Panc1 (cell line): ENCODE measurements at regions not wholly inside any gene's neighbourhood (a gene's known extent, or its start where the extent isn't known, plus 50 kb on each side); places are given as distances from the start of the nearest gene placed in this dataset.

Experiments used
- ATAC-seq: fragments of 200-7000 bp; cut with Tn5 transposase; 2 replicates; pipeline ENCODE4 v1.9.1; 2020; ENCODE audit warnings: mild to moderate bottlenecking, moderate library complexity
- BruUV-seq: library from RNA; stranded (reverse); fragments of 400-500 nt; replicated peaks from 2 replicates; lab custom pipeline; 2021; lab: Mats Ljungman, UMichigan
- CTCF ChIA-PET: fragments of 300-600 bp; sonication (Branson Sonifier 250); formaldehyde crosslinking; loops from one replicate; lab custom pipeline; 2022; ENCODE audit warnings: antibody characterized with exemption; lab: Charles Lee
- POLR2A ChIA-PET: fragments of 300-600 bp; sonication (Branson Sonifier 250); formaldehyde crosslinking; loops from one replicate; lab custom pipeline; 2022; ENCODE audit warnings: antibody characterized with exemption; lab: Charles Lee
- DNase-seq: peaks from one replicate; pipeline ENCODE4 v3.0.0-alpha.2; 2010; ENCODE audit warnings: low read depth, low spot score
- H3K27ac ChIP-seq: 2 replicates; pipeline ENCODE4 v1.5.1; 2011; ENCODE audit warnings: mild to moderate bottlenecking, low read length, inconsistent platforms
- H3K27me3 ChIP-seq: fragments of 200-500 bp; sonication (Bioruptor generic); 2 replicates; pipeline ENCODE4 v1.6.0; 2014; ENCODE audit warnings: low read length, inconsistent platforms; ENCODE audit not compliant: control insufficient read depth, insufficient read depth
- H3K36me3 ChIP-seq: fragments of 200-500 bp; sonication (Bioruptor generic); 2 replicates; pipeline ENCODE4 v1.5.1; 2014; ENCODE audit warnings: inconsistent platforms, mild to moderate bottlenecking, low read length, moderate library complexity; ENCODE audit not compliant: control insufficient read depth, insufficient read depth
- H3K4me1 ChIP-seq: 2 replicates; pipeline ENCODE4 v1.5.1; 2011; ENCODE audit warnings: inconsistent platforms, mild to moderate bottlenecking, low read length, moderate library complexity; ENCODE audit not compliant: control insufficient read depth, insufficient read depth
- H3K4me3 ChIP-seq, 2 experiments: 2 replicates each; pipeline ENCODE4 v1.5.1; 2011 to 2012; ENCODE audit warnings: low read depth in 2 of 2, low read length in 2 of 2, mild to moderate bottlenecking in 2 of 2, inconsistent platforms in 1 of 2, moderate library complexity in 1 of 2
- H3K9me3 ChIP-seq: fragments of 200-500 bp; sonication (Bioruptor generic); 2 replicates; pipeline ENCODE4 v1.5.1; 2014; ENCODE audit warnings: low read depth, mild to moderate bottlenecking, inconsistent platforms, low read length, moderate library complexity; ENCODE audit not compliant: control insufficient read depth, insufficient read depth
- POLR2AphosphoS5 ChIP-seq: IDR thresholded peaks from 2 replicates; pipeline ENCODE4 v1.6.1; 2012; ENCODE audit warnings: mild to moderate bottlenecking, low read depth, low read length, moderate library complexity
- REST ChIP-seq, 2 experiments: IDR thresholded peaks; 2 replicates each; pipeline ENCODE4 v1.6.1; 2011 to 2012; ENCODE audit warnings: low read depth in 2 of 2, control low read depth in 1 of 2, low read length in 1 of 2, mild to moderate bottlenecking in 1 of 2, moderate library complexity in 1 of 2; ENCODE audit not compliant: insufficient read depth in 1 of 2
- SIN3A ChIP-seq: IDR thresholded peaks from 2 replicates; pipeline ENCODE4 v1.6.1; 2012; ENCODE audit warnings: low read depth, mild to moderate bottlenecking, low read length, moderate library complexity, borderline replicate concordance; ENCODE audit not compliant: insufficient read depth
- TCF7L2 ChIP-seq: IDR thresholded peaks from 2 replicates; pipeline ENCODE4 v1.6.1; 2011; ENCODE audit warnings: mild to moderate bottlenecking, low read depth, low read length, inconsistent platforms
- in situ Hi-C: cut with HindIII; loops from 2 replicates; pipeline ENCODE4 v1.10.0; 2016; ENCODE audit warnings: low sequenced_read_pairs, low pct_unique_long_range_greater_than_20kb
- intact Hi-C: fragments of 100-400 bp; cut with micrococcal nuclease; formaldehyde crosslinking; loops from one replicate; pipeline ENCODE4 v1.10.0; 2022; ENCODE audit not compliant: unreplicated experiment
- TF ChIP-seq, protein P1 (sequence below): fragments of 450-650 bp; IDR thresholded peaks from 2 replicates; pipeline ENCODE4 v1.5.1; 2017; ENCODE audit warnings: mild to moderate bottlenecking

DNA sequence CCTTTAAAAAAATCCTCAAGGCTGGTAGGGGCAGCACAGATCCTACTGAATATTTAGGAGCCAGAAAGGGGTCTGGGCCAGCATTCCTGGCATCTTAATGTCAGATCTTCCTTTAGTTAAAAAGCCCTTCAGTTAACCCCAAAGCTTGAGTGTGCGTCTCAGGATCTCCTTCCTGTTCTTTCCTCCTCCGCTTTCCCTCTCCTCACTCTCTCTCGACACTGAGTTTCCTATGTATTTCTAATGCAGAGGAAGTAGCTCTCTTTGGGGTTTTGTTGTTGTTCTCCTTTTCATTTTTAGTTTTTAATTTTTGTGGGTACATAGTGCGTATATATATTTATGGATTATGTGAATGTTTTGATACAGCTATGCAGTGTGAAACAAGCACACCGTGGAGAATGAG lies 109.9 kb upstream of the COPS8 start:
- CTCF ChIA-PET, result no interaction called here
- intact Hi-C loops, result no loop called here
- peaks cover 13% of the 10 kb centered on the region for H3K27me3 ChIP-seq

DNA sequence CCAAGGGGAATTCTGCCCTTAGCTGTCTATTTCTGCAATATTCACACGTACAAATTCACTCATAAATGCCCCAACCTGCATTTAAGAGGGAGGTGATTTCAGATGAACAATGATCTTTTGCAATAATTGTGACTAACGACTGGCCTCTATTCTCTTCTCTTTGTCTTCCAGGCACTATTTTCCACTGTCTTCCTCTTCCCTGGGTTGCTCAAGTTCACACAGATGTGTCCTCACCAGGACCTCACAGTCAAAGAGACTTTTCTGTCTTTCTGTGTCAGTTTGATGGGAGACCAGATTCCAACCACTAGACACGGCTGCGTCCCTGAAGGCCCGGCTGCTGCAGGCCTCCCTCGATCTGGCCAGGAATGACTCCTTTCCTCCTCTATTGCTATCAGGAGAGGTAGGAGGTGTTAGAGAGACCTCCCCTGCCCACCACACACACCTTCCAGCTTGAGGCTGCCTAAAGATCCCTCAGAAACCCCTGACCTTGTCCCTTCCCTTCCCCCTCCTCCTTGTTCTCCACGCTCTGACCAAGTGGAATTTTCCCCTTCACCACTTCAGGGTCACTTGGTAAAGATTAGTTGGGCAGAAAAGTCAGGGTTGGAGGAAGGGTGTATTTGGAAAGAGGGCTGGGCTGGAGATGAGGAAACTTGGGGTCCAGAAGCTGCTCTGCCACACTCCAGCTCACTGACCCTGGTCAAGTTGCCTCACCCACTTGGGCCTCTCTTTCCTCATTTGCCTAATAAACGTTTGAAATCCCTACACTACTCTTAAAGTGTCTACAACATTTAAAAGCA lies 109.2 kb upstream of the COPS8 start:
- H3K27me3 ChIP-seq, result peaks cover 9% of the 10 kb centered on the region; the same call in 1 of the 2 replicates
- in situ Hi-C loops, result no loop called here
- H3K9me3 ChIP-seq, result no peaks in the 10 kb centered on the region
- ATAC-seq (no peak), DNase-seq (no peak)
- intact Hi-C loops, result no loop called here
- no peaks in the 10 kb centered on the region for H3K4me1 ChIP-seq
- TF ChIP-seq SIN3A (no peak), TCF7L2 (no peak), POLR2AphosphoS5 (no peak), REST (IDR thresholded peaks at IDR 0.05; ENCODE audit: insufficient read depth in 1 of 2, low read depth in 2 of 2, low read length in 1 of 2) (no peak)
- TF ChIP-seq, protein P1, sequence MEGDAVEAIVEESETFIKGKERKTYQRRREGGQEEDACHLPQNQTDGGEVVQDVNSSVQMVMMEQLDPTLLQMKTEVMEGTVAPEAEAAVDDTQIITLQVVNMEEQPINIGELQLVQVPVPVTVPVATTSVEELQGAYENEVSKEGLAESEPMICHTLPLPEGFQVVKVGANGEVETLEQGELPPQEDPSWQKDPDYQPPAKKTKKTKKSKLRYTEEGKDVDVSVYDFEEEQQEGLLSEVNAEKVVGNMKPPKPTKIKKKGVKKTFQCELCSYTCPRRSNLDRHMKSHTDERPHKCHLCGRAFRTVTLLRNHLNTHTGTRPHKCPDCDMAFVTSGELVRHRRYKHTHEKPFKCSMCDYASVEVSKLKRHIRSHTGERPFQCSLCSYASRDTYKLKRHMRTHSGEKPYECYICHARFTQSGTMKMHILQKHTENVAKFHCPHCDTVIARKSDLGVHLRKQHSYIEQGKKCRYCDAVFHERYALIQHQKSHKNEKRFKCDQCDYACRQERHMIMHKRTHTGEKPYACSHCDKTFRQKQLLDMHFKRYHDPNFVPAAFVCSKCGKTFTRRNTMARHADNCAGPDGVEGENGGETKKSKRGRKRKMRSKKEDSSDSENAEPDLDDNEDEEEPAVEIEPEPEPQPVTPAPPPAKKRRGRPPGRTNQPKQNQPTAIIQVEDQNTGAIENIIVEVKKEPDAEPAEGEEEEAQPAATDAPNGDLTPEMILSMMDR, result no peak
- ChIA-PET POLR2A (no interaction called here), CTCF (no interaction called here)
- H3K27ac ChIP-seq, result no peak overlapping the region
- H3K4me3 ChIP-seq, result no peak overlapping the region
- no TSS peak for BruUV-seq
- H3K36me3 ChIP-seq, result no peaks in the 10 kb centered on the region

More for the DNA sequence above, 109.9 kb upstream of the COPS8 start:
- ATAC-seq (no peak), DNase-seq (no peak)
- Histone ChIP-seq H3K27ac (no peak overlapping the region), H3K4me3 (no peak overlapping the region), H3K4me1 (no peaks in the 10 kb centered on the region), H3K36me3 (no peaks in the 10 kb centered on the region), H3K9me3 (no peaks in the 10 kb centered on the region)
- TF ChIP-seq, protein P1, result no peak
- TF ChIP-seq POLR2AphosphoS5, result no peak
- TF ChIP-seq SIN3A, result no peak
- TF ChIP-seq REST (IDR thresholded peaks at IDR 0.05; ENCODE audit: insufficient read depth in 1 of 2, low read depth in 2 of 2, low read length in 1 of 2), result no peak
- no peak for TF ChIP-seq TCF7L2
- POLR2A ChIA-PET, result no interaction called here
- in situ Hi-C loops, result no loop called here
- no TSS peak for BruUV-seq
